ENCODE measurements at regions not wholly inside any gene's neighbourhood (a gene's known extent, or its start where the extent isn't known, plus 50 kb on each side); places are given as distances from the start of the nearest gene placed in this dataset.

GRCh38 chr2:174688079-174688478 is 76.2 kb downstream of the CHRNA1 start (continued):
- TF ChIP-seq ZBTB33 (IDR thresholded peaks at IDR 0.05; ENCODE audit: extremely low read depth, insufficient replicate concordance, low read length) (no peak), SIN3A (IDR thresholded peaks at IDR 0.05; ENCODE audit: low read depth) (no peak), MAX (IDR thresholded peaks at IDR 0.05) (no peak), ZNF274 (IDR thresholded peaks at IDR 0.05; ENCODE audit: low read depth, low read length) (no peak), POLR2AphosphoS5 (IDR thresholded peaks at IDR 0.05; ENCODE audit: low read depth, low read length) (no peak), ZFX (IDR thresholded peaks at IDR 0.05) (no peak), TCF7L2 (IDR thresholded peaks at IDR 0.05; ENCODE audit: borderline replicate concordance, extremely low read depth, insufficient read depth, insufficient read length) (no peak)

- H3K9ac ChIP-seq (ENCODE audit: low read length), result no peak overlapping the region
- no peaks in the 10 kb centered on the region for H3K79me2 ChIP-seq (ENCODE audit: insufficient read depth, low read length)
- DNase-seq (ENCODE audit: low read depth, low spot score), result no peak
- ChIA-PET RAD21 (ENCODE audit: low non-redundant PET in 1 of 2, low total read pairs in 2 of 2, uncharacterized antibody in 2 of 2, unreplicated experiment in 2 of 2) (interaction anchor here in 1 of 2 experiments (2.4 kb wide), 1 partner anchor 223 kb away, joined by 10 read pairs; no protein-coding TSS in a partner anchor), POLR2A (no interaction called here), CTCF (interaction anchor here (1.7 to 4.6 kb wide), 4 partner anchors 11 to 225 kb away, joined by 7 to 46 read pairs (median 21); no protein-coding TSS in a partner anchor)
- no peak overlapping the region for H3K4me3 ChIP-seq (replicated peaks in 1 of 2; ENCODE audit: low read depth in 1 of 2, low read length in 2 of 2)
- intact Hi-C loops (cut with micrococcal nuclease), result loop anchor here (2.0 kb wide), 1 partner anchor 108 kb away; no protein-coding TSS in a partner anchor
- 0 out of 2 replicates have a peak, but pooled peaks cover 4% of the 10 kb centered on the region for H3K27me3 ChIP-seq (ENCODE audit: insufficient read depth, low read length)
- BruUV-seq (replicated peaks), result no TSS peak
- no peak overlapping the region for H3K27ac ChIP-seq (ENCODE audit: low read depth, low read length)
- no peak for ATAC-seq
- no peaks in the 10 kb centered on the region for H3K36me3 ChIP-seq (ENCODE audit: control insufficient read depth in 1 of 2, insufficient read depth in 2 of 2, low read length in 2 of 2)
- no peaks in the 10 kb centered on the region for H4K20me1 ChIP-seq (ENCODE audit: insufficient read depth)
- H2AFZ ChIP-seq (ENCODE audit: low read depth, low read length, poor library complexity, severe bottlenecking), result no peak overlapping the region
- H3K9me3 ChIP-seq (ENCODE audit: control insufficient read depth in 1 of 2, insufficient read depth in 1 of 2, low read depth in 1 of 2, low read length in 2 of 2), result no peaks in the 10 kb centered on the region
- H3K4me2 ChIP-seq (ENCODE audit: low read length), result no peak overlapping the region
- no peaks in the 10 kb centered on the region for H3K4me1 ChIP-seq (ENCODE audit: control insufficient read depth in 1 of 2, insufficient read depth in 2 of 2, low read length in 2 of 2)
- no peaks in the 10 kb centered on the region for H3K9me2 ChIP-seq (ENCODE audit: insufficient read depth)
- TF ChIP-seq TCF7L2 (IDR thresholded peaks at IDR 0.05; ENCODE audit: borderline replicate concordance, extremely low read depth, insufficient read depth, insufficient read length) (no peak), CBX3 (IDR thresholded peaks at IDR 0.05; ENCODE audit: low read depth) (no peak), ATF3 (IDR thresholded peaks at IDR 0.05) (no peak), SP1 (IDR thresholded peaks at IDR 0.05; ENCODE audit: low read depth) (no peak), EZH2 (IDR thresholded peaks at IDR 0.05) (no peak), POLR2A (IDR thresholded peaks at IDR 0.05; ENCODE audit: borderline replicate concordance, extremely low read depth, insufficient read depth, insufficient read length) (no peak), ZBTB33 (IDR thresholded peaks at IDR 0.05; ENCODE audit: extremely low read depth, insufficient replicate concordance, low read length) (no peak), EZH2phosphoT487 (IDR thresholded peaks at IDR 0.05; ENCODE audit: borderline replicate concordance) (no peak), REST (IDR thresholded peaks at IDR 0.05; ENCODE audit: low read depth) (no peak), JUND (IDR thresholded peaks at IDR 0.05) (no peak)
Measured at GRCh38 chr2:174686430-174686829, 77.8 kb downstream of the CHRNA1 start.
